ENCODE measurements at regions not wholly inside any gene's neighbourhood (a gene's known extent, or its start where the extent isn't known, plus 50 kb on each side); places are given as distances from the start of the nearest gene placed in this dataset.

- Histone ChIP-seq H3K27ac (ENCODE audit: low read depth, low read length, poor library complexity, severe bottlenecking) (no peak overlapping the region), H3K9me2 (ENCODE audit: insufficient read depth, low read length) (no peaks in the 10 kb centered on the region), H2AFZ (ENCODE audit: low read length) (no peak overlapping the region), H3K4me1 (ENCODE audit: insufficient read depth, low read length, poor library complexity, severe bottlenecking) (no peaks in the 10 kb centered on the region), H3K79me2 (ENCODE audit: insufficient read depth, low read depth, low read length) (no peaks in the 10 kb centered on the region), H4K20me1 (ENCODE audit: insufficient read depth, low read length) (no peaks in the 10 kb centered on the region), H3K36me3 (ENCODE audit: insufficient read depth, low read length) (no peaks in the 10 kb centered on the region), H3K4me2 (ENCODE audit: low read length) (no peak overlapping the region), H3K9me3 (ENCODE audit: low read length) (no peaks in the 10 kb centered on the region), H3K4me3 (ENCODE audit: low read depth, low read length, poor library complexity, severe bottlenecking) (no peak overlapping the region)
- intact Hi-C loops (cut with micrococcal nuclease; ENCODE audit: unreplicated experiment), result no loop called here
- CTCF ChIA-PET (ENCODE audit: unreplicated experiment), result no interaction called here
- DNase-seq (ENCODE audit: low spot score), result no peak
- TF ChIP-seq, protein P1, sequence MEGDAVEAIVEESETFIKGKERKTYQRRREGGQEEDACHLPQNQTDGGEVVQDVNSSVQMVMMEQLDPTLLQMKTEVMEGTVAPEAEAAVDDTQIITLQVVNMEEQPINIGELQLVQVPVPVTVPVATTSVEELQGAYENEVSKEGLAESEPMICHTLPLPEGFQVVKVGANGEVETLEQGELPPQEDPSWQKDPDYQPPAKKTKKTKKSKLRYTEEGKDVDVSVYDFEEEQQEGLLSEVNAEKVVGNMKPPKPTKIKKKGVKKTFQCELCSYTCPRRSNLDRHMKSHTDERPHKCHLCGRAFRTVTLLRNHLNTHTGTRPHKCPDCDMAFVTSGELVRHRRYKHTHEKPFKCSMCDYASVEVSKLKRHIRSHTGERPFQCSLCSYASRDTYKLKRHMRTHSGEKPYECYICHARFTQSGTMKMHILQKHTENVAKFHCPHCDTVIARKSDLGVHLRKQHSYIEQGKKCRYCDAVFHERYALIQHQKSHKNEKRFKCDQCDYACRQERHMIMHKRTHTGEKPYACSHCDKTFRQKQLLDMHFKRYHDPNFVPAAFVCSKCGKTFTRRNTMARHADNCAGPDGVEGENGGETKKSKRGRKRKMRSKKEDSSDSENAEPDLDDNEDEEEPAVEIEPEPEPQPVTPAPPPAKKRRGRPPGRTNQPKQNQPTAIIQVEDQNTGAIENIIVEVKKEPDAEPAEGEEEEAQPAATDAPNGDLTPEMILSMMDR (conservative IDR thresholded peaks at IDR 0.05; ENCODE audit: low read length), result no peak
- TF ChIP-seq EZH2phosphoT487 (IDR thresholded peaks at IDR 0.05; ENCODE audit: borderline replicate concordance, low read depth, low read length), result no peak
- BruUV-seq (replicated peaks), result no TSS peak
- POLR2A ChIA-PET, result no interaction called here
Observed at GRCh38 chr10:2019803-2020202, 282.5 kb upstream of the ADARB2 start.

DNA sequence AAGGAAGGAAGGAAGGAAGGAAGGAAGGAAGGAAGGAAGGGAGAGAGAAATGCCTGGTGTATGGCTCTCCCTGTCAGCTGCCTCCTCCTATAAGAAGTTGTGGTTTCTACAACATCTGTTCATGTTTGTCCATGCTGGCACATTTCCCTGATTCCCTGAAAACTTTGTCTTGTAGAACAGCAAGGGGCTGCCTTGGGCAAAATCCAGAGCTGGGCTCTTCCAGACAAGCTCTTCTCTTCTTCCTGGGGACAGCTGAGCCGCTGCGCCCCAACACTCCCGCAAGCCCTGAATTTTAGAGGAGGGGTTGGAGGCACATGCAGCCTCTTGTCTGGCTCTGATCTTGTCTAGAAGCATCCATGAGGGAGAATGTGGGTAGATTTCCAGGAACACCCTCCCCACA is 282.0 kb upstream of the ADARB2 start:
- no TSS peak for BruUV-seq (replicated peaks)
- H3K36me3 ChIP-seq (ENCODE audit: insufficient read depth, low read length), result no peaks in the 10 kb centered on the region
- intact Hi-C loops (cut with micrococcal nuclease; ENCODE audit: unreplicated experiment), result no loop called here
- no peak overlapping the region for H3K4me2 ChIP-seq (ENCODE audit: low read length)
- ChIA-PET CTCF (ENCODE audit: unreplicated experiment) (no interaction called here), POLR2A (interaction anchor here (0.6 kb wide), 1 partner anchor 315 kb away, joined by 3 read pairs; no protein-coding TSS in a partner anchor)
- no peaks in the 10 kb centered on the region for H3K4me1 ChIP-seq (ENCODE audit: insufficient read depth, low read length, poor library complexity, severe bottlenecking)
- no peaks in the 10 kb centered on the region for H3K79me2 ChIP-seq (ENCODE audit: insufficient read depth, low read depth, low read length)
- TF ChIP-seq, protein P1 (conservative IDR thresholded peaks at IDR 0.05; ENCODE audit: low read length), result no peak
- no peak for TF ChIP-seq EZH2phosphoT487 (IDR thresholded peaks at IDR 0.05; ENCODE audit: borderline replicate concordance, low read depth, low read length)
- H3K4me3 ChIP-seq (ENCODE audit: low read depth, low read length, poor library complexity, severe bottlenecking), result no peak overlapping the region
- no peaks in the 10 kb centered on the region for H4K20me1 ChIP-seq (ENCODE audit: insufficient read depth, low read length)
- no peak for DNase-seq (ENCODE audit: low spot score)
- H3K27ac ChIP-seq (ENCODE audit: low read depth, low read length, poor library complexity, severe bottlenecking), result no peak overlapping the region
- no peaks in the 10 kb centered on the region for H3K9me3 ChIP-seq (ENCODE audit: low read length)
- H3K9me2 ChIP-seq (ENCODE audit: insufficient read depth, low read length), result no peaks in the 10 kb centered on the region
- no peak overlapping the region for H2AFZ ChIP-seq (ENCODE audit: low read length)

- H3K4me3 ChIP-seq (ENCODE audit: low read depth, low read length, poor library complexity, severe bottlenecking), result no peak overlapping the region
- no peak for DNase-seq (ENCODE audit: low spot score)
- H3K9me3 ChIP-seq (ENCODE audit: low read length), result no peaks in the 10 kb centered on the region
- H3K27ac ChIP-seq (ENCODE audit: low read depth, low read length, poor library complexity, severe bottlenecking), result no peak overlapping the region
- no peaks in the 10 kb centered on the region for H3K79me2 ChIP-seq (ENCODE audit: insufficient read depth, low read depth, low read length)
- no peaks in the 10 kb centered on the region for H4K20me1 ChIP-seq (ENCODE audit: insufficient read depth, low read length)
- no TSS peak for BruUV-seq (replicated peaks)
- intact Hi-C loops (cut with micrococcal nuclease; ENCODE audit: unreplicated experiment), result no loop called here
- H3K9me2 ChIP-seq (ENCODE audit: insufficient read depth, low read length), result no peaks in the 10 kb centered on the region
- no peaks in the 10 kb centered on the region for H3K4me1 ChIP-seq (ENCODE audit: insufficient read depth, low read length, poor library complexity, severe bottlenecking)
- no peak for TF ChIP-seq EZH2phosphoT487 (IDR thresholded peaks at IDR 0.05; ENCODE audit: borderline replicate concordance, low read depth, low read length)
- TF ChIP-seq, protein P1 (conservative IDR thresholded peaks at IDR 0.05; ENCODE audit: low read length), result no peak
- ChIA-PET POLR2A (no interaction called here), CTCF (ENCODE audit: unreplicated experiment) (no interaction called here)
- H3K4me2 ChIP-seq (ENCODE audit: low read length), result no peak overlapping the region
- no peaks in the 10 kb centered on the region for H3K36me3 ChIP-seq (ENCODE audit: insufficient read depth, low read length)
- no peak overlapping the region for H2AFZ ChIP-seq (ENCODE audit: low read length)
Observed at GRCh38 chr10:2014541-2014940, 277.2 kb upstream of the ADARB2 start.
